Astrocyte (in vitro differentiated cells and primary cell): ENCODE measurements at regions not wholly inside any gene's neighbourhood (a gene's known extent, or its start where the extent isn't known, plus 50 kb on each side); places are given as distances from the start of the nearest gene placed in this dataset.

Experiments
- CTCF ChIP-seq: IDR thresholded peaks from 2 replicates; pipeline ENCODE4 v1.5.1; 2011; ENCODE audit warnings: low read depth, mild to moderate bottlenecking, inconsistent platforms, low read length, moderate library complexity; ENCODE audit not compliant: insufficient read depth
- EZH2 ChIP-seq: IDR thresholded peaks from 2 replicates; pipeline ENCODE4 v1.6.1; 2012; ENCODE audit warnings: mild to moderate bottlenecking, low read length, inconsistent platforms; ENCODE audit not compliant: insufficient read depth

- no peak for TF ChIP-seq CTCF
- no peak for TF ChIP-seq EZH2
Observed at GRCh38 chr10:78783753-78784152, 285.0 kb upstream of the ZMIZ1 start.
